Panc1 (cell line): ENCODE measurements at regions not wholly inside any gene's neighbourhood (a gene's known extent, or its start where the extent isn't known, plus 50 kb on each side); places are given as distances from the start of the nearest gene placed in this dataset.

Experiments
- ATAC-seq: fragments of 200-7000 bp; cut with Tn5 transposase; 2 replicates; pipeline ENCODE4 v1.9.1; 2020; ENCODE audit warnings: mild to moderate bottlenecking, moderate library complexity
- BruUV-seq: library from RNA; stranded (reverse); fragments of 400-500 nt; replicated peaks from 2 replicates; lab custom pipeline; 2021; lab: Mats Ljungman, UMichigan
- CTCF ChIA-PET: fragments of 300-600 bp; sonication (Branson Sonifier 250); formaldehyde crosslinking; loops from one replicate; lab custom pipeline; 2022; ENCODE audit warnings: antibody characterized with exemption; lab: Charles Lee
- POLR2A ChIA-PET: fragments of 300-600 bp; sonication (Branson Sonifier 250); formaldehyde crosslinking; loops from one replicate; lab custom pipeline; 2022; ENCODE audit warnings: antibody characterized with exemption; lab: Charles Lee
- DNase-seq: peaks from one replicate; pipeline ENCODE4 v3.0.0-alpha.2; 2010; ENCODE audit warnings: low read depth, low spot score
- H3K27ac ChIP-seq: 2 replicates; pipeline ENCODE4 v1.5.1; 2011; ENCODE audit warnings: mild to moderate bottlenecking, low read length, inconsistent platforms
- H3K27me3 ChIP-seq: fragments of 200-500 bp; sonication (Bioruptor generic); 2 replicates; pipeline ENCODE4 v1.6.0; 2014; ENCODE audit warnings: low read length, inconsistent platforms; ENCODE audit not compliant: control insufficient read depth, insufficient read depth
- H3K36me3 ChIP-seq: fragments of 200-500 bp; sonication (Bioruptor generic); 2 replicates; pipeline ENCODE4 v1.5.1; 2014; ENCODE audit warnings: inconsistent platforms, mild to moderate bottlenecking, low read length, moderate library complexity; ENCODE audit not compliant: control insufficient read depth, insufficient read depth
- H3K4me1 ChIP-seq: 2 replicates; pipeline ENCODE4 v1.5.1; 2011; ENCODE audit warnings: inconsistent platforms, mild to moderate bottlenecking, low read length, moderate library complexity; ENCODE audit not compliant: control insufficient read depth, insufficient read depth
- H3K4me3 ChIP-seq, 2 experiments: 2 replicates each; pipeline ENCODE4 v1.5.1; 2011 to 2012; ENCODE audit warnings: low read depth in 2 of 2, low read length in 2 of 2, mild to moderate bottlenecking in 2 of 2, inconsistent platforms in 1 of 2, moderate library complexity in 1 of 2
- H3K9me3 ChIP-seq: fragments of 200-500 bp; sonication (Bioruptor generic); 2 replicates; pipeline ENCODE4 v1.5.1; 2014; ENCODE audit warnings: low read depth, mild to moderate bottlenecking, inconsistent platforms, low read length, moderate library complexity; ENCODE audit not compliant: control insufficient read depth, insufficient read depth
- CTCF ChIP-seq: fragments of 450-650 bp; IDR thresholded peaks from 2 replicates; pipeline ENCODE4 v1.5.1; 2017; ENCODE audit warnings: mild to moderate bottlenecking
- POLR2AphosphoS5 ChIP-seq: IDR thresholded peaks from 2 replicates; pipeline ENCODE4 v1.6.1; 2012; ENCODE audit warnings: mild to moderate bottlenecking, low read depth, low read length, moderate library complexity
- REST ChIP-seq, 2 experiments: IDR thresholded peaks; 2 replicates each; pipeline ENCODE4 v1.6.1; 2011 to 2012; ENCODE audit warnings: low read depth in 2 of 2, control low read depth in 1 of 2, low read length in 1 of 2, mild to moderate bottlenecking in 1 of 2, moderate library complexity in 1 of 2; ENCODE audit not compliant: insufficient read depth in 1 of 2
- SIN3A ChIP-seq: IDR thresholded peaks from 2 replicates; pipeline ENCODE4 v1.6.1; 2012; ENCODE audit warnings: low read depth, mild to moderate bottlenecking, low read length, moderate library complexity, borderline replicate concordance; ENCODE audit not compliant: insufficient read depth
- TCF7L2 ChIP-seq: IDR thresholded peaks from 2 replicates; pipeline ENCODE4 v1.6.1; 2011; ENCODE audit warnings: mild to moderate bottlenecking, low read depth, low read length, inconsistent platforms
- in situ Hi-C: cut with HindIII; loops from 2 replicates; pipeline ENCODE4 v1.10.0; 2016; ENCODE audit warnings: low sequenced_read_pairs, low pct_unique_long_range_greater_than_20kb
- intact Hi-C: fragments of 100-400 bp; cut with micrococcal nuclease; formaldehyde crosslinking; loops from one replicate; pipeline ENCODE4 v1.10.0; 2022; ENCODE audit not compliant: unreplicated experiment

GRCh38 chr4:186424745-186425144 lies 130.6 kb downstream of the MTNR1A start:
- in situ Hi-C loops: no loop called here
- no peaks in the 10 kb centered on the region for H3K36me3 ChIP-seq
- TF ChIP-seq POLR2AphosphoS5 (no peak), REST (IDR thresholded peaks at IDR 0.05; ENCODE audit: insufficient read depth in 1 of 2, low read depth in 2 of 2, low read length in 1 of 2) (no peak), SIN3A (no peak), CTCF (no peak), TCF7L2 (no peak)
- intact Hi-C loops: no loop called here
- DNase-seq: no peak
- no peaks in the 10 kb centered on the region for H3K4me1 ChIP-seq
- H3K27ac ChIP-seq: no peak overlapping the region
- H3K4me3 ChIP-seq: no peak overlapping the region
- no peak for ATAC-seq
- no TSS peak for BruUV-seq
- no peaks in the 10 kb centered on the region for H3K9me3 ChIP-seq
- ChIA-PET POLR2A (no interaction called here), CTCF (interaction anchor here (0.6 kb wide), 1 partner anchor 12 kb away, joined by 4 read pairs; no protein-coding TSS in a partner anchor)
- peaks cover 2% of the 10 kb centered on the region for H3K27me3 ChIP-seq

DNA sequence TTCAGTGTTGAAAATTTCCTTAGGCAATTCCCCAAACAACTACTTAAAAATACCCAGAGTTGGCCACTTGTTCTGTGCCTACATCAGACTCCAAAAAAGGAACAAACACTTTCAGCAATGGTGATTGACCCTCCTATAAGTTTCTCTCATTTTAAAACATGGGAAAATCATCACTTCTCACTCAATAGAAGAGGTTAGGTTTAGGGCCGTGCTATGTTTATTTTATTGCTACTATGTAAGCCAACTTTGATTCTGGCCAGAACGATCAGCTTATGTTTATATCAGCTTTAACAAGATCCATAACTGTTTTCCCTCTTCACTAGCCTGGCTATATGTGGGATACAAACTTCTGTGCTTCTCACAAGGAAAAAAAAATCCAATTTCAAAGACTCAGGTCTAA lies 133.1 kb downstream of the MTNR1A start:
- H3K36me3 ChIP-seq: no peaks in the 10 kb centered on the region
- intact Hi-C loops (no loop called here), in situ Hi-C loops (no loop called here)
- POLR2A ChIA-PET: no interaction called here
- H3K4me1 ChIP-seq: no peaks in the 10 kb centered on the region
- H3K9me3 ChIP-seq: no peaks in the 10 kb centered on the region
- DNase-seq: no peak
- no peak overlapping the region for H3K4me3 ChIP-seq
- CTCF ChIA-PET: no interaction called here
- ATAC-seq: no peak
- H3K27me3 ChIP-seq: peaks cover 6% of the 10 kb centered on the region
- TF ChIP-seq REST (IDR thresholded peaks at IDR 0.05; ENCODE audit: insufficient read depth in 1 of 2, low read depth in 2 of 2, low read length in 1 of 2) (no peak), SIN3A (no peak), TCF7L2 (no peak), CTCF (no peak), POLR2AphosphoS5 (no peak)
- BruUV-seq: no TSS peak
- H3K27ac ChIP-seq: no peak overlapping the region
